Naive thymus-derived CD4-positive, alpha-beta T cell (primary cell): ENCODE measurements at regions not wholly inside any gene's neighbourhood (a gene's known extent, or its start where the extent isn't known, plus 50 kb on each side); places are given as distances from the start of the nearest gene placed in this dataset.
A peak's percentile ranks its signal among the peaks of the same experiment; 100 is the strongest.
"Not testable (repeated sequence)": the region's sequence is repeated elsewhere in the genome, so short reads cannot be mapped to it uniquely, and the experiment has no call there.

Source experiments
- ATAC-seq: fragments of 150-1000 bp; cut with Tn5 transposase; 2 replicates; pipeline ENCODE4 v1.10.0; 2021; ENCODE audit warnings: mild to moderate bottlenecking, moderate library complexity
- CTCF ChIA-PET: fragments of 350-600 bp; sonication (Branson Sonifier 250); formaldehyde crosslinking; loops from one replicate; lab custom pipeline; 2021; ENCODE audit warnings: antibody characterized with exemption; lab: Charles Lee
- POLR2A ChIA-PET: fragments of 350-600 bp; sonication (Branson Sonifier 250); formaldehyde crosslinking; loops from one replicate; lab custom pipeline; 2021; ENCODE audit warnings: antibody characterized with exemption, inconsistent platforms; lab: Charles Lee
- DNase-seq, 9 donors: peaks; one replicate each; pipeline versions ENCODE4 v3.0.0 to v3.0.0-alpha.2; 2020 to 2022; ENCODE audit warnings: mixed read lengths in 1 of 9
- H3K27ac ChIP-seq: one replicate; pipeline ENCODE4 v1.7.0; 2013; ENCODE audit warnings: mild to moderate bottlenecking, low read depth, low read length, moderate library complexity
- H3K27me3 ChIP-seq, 2 donors: one replicate each; pipeline ENCODE4 v1.7.0; 2013; ENCODE audit warnings: low read length in 2 of 2, mild to moderate bottlenecking in 2 of 2, moderate library complexity in 2 of 2; ENCODE audit not compliant: control insufficient read depth in 2 of 2, insufficient read depth in 2 of 2
- H3K36me3 ChIP-seq, 3 experiments: 1 replicate in 2 of 3; 2 replicates in 1 of 3; pipeline ENCODE4 v1.7.0; 2013; ENCODE audit warnings: low read length in 3 of 3, mild to moderate bottlenecking in 3 of 3, moderate library complexity in 1 of 3; ENCODE audit not compliant: insufficient read depth in 3 of 3, control insufficient read depth in 2 of 3
- H3K4me1 ChIP-seq, 2 donors: one replicate each; pipeline ENCODE4 v1.7.0; 2013; ENCODE audit warnings: low read length in 2 of 2, mild to moderate bottlenecking in 2 of 2, moderate library complexity in 1 of 2; ENCODE audit not compliant: control insufficient read depth in 2 of 2, insufficient read depth in 2 of 2
- H3K4me3 ChIP-seq: 2 replicates; pipeline ENCODE4 v1.7.0; 2013; ENCODE audit warnings: mild to moderate bottlenecking, low read length
- H3K9me3 ChIP-seq, 3 experiments: 1 replicate in 2 of 3; 2 replicates in 1 of 3; pipeline ENCODE4 v1.7.0; 2013; ENCODE audit warnings: low read length in 3 of 3; ENCODE audit not compliant: control insufficient read depth in 2 of 3
- H3K27ac Mint-ChIP-seq, 9 donors: one replicate each; pipeline ENCODE4 v1.8.0; 2020 to 2022; ENCODE audit warnings: mixed read lengths in 9 of 9, mild to moderate bottlenecking in 8 of 9, moderate library complexity in 5 of 9, inconsistent platforms in 2 of 9
- H3K27me3 Mint-ChIP-seq, 5 donors: one replicate each; pipeline ENCODE4 v1.8.0; 2021 to 2022; ENCODE audit warnings: mixed read lengths in 5 of 5, mild to moderate bottlenecking in 1 of 5
- H3K36me3 Mint-ChIP-seq, 5 donors: one replicate each; pipeline ENCODE4 v1.8.0; 2020 to 2022; ENCODE audit warnings: mixed read lengths in 5 of 5, mild to moderate bottlenecking in 3 of 5, inconsistent platforms in 1 of 5
- H3K4me1 Mint-ChIP-seq, 7 donors: one replicate each; pipeline ENCODE4 v1.8.0; 2020 to 2022; ENCODE audit warnings: mixed read lengths in 7 of 7, mild to moderate bottlenecking in 3 of 7, inconsistent platforms in 1 of 7
- H3K4me3 Mint-ChIP-seq, 10 donors: one replicate each; pipeline ENCODE4 v1.8.0; 2020 to 2022; ENCODE audit warnings: mild to moderate bottlenecking in 10 of 10, mixed read lengths in 10 of 10, moderate library complexity in 6 of 10, inconsistent platforms in 2 of 10
- H3K9me3 Mint-ChIP-seq, 11 donors: one replicate each; pipeline ENCODE4 v1.8.0; 2020 to 2022; ENCODE audit warnings: mixed read lengths in 11 of 11, mild to moderate bottlenecking in 4 of 11, inconsistent platforms in 1 of 11, moderate library complexity in 1 of 11
- intact Hi-C, 2 donors: fragments of 100-400 bp; cut with micrococcal nuclease; formaldehyde crosslinking; loops; one replicate each; pipeline ENCODE4 v1.15.1; 2023

DNA sequence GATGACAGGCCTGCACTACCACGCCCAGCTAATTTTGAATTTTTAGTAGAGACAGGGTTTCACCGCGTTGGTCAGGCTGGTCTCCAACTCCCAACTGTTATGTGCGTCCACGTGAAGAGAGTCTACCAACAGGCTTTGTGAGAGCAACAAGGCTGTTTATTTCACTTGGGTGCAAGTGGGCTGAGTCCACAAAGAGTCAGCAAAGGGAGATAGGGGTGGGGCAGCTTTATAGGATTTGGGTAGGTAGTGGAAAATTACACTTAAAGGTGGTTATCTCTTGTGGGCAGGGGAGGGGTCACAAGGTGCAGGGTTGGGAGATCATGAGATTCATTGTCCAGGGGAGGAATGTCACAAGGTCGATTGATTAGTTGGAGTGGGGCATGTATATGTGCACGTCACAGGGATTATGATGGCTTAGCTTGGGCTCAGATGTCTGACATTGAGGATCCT, 111.6 kb downstream of the GOSR1 start:
- Mint-ChIP-seq H3K9me3 (peaks cover 0 to 4% (median 0%) of the 10 kb centered on the region in 11 donors), H3K4me1 (peaks cover 0 to 6% (median 0%) of the 10 kb centered on the region in 7 donors), H3K36me3 (no peaks in the 10 kb centered on the region), H3K27me3 (peaks cover 0 to 8% (median 0%) of the 10 kb centered on the region in 5 donors), H3K4me3 (no peak overlapping the region), H3K27ac (peak overlapping the region in 2 of 9 donors; percentile 26 to 32)
- ChIA-PET CTCF (no interaction called here), POLR2A (no interaction called here)
- ATAC-seq (no peak), DNase-seq (no peak)
- intact Hi-C loops: no loop called here
- Histone ChIP-seq H3K9me3 (no peaks in the 10 kb centered on the region), H3K4me3 (no peak overlapping the region), H3K36me3 (no peaks in the 10 kb centered on the region), H3K27me3 (no peaks in the 10 kb centered on the region), H3K27ac (no peak overlapping the region), H3K4me1 (no peaks in the 10 kb centered on the region)

DNA sequence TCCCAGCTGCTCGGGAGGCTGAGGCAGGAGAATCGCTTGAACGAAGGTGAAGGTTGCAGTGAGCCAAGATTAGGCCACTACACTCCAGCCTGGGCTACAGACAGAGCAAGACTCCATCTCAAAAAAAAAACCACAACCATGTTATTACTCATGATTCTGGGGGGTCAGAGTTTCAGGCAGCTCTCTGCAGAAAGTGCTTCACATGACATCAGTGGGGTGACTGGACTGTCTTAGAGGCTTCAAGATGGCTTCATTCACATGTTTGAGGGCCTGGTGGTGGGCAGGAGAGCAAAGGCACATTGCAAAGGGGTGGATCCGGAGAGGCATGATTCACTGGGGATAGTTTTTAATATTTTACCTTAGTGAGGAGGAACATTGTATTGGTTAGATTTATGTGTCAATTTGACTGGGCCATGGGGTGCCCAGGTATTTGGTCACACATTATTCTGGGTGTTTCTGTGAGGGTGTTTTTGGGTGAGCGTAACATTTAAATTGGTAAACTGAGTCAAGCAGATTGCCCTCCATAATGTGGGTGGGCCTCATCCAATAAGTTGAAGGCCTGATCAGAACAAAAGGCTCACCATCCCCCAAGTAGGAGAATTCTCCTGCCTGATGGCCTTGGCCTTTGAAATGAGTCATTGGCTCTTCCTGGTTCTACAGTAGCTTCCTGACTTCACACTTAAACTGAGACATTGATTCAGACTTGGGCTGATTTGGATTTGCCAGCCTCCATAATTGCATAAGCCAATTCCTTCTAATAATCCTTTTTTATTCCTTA, 109.8 kb downstream of the GOSR1 start:
- CTCF ChIA-PET: no interaction called here

DNA sequence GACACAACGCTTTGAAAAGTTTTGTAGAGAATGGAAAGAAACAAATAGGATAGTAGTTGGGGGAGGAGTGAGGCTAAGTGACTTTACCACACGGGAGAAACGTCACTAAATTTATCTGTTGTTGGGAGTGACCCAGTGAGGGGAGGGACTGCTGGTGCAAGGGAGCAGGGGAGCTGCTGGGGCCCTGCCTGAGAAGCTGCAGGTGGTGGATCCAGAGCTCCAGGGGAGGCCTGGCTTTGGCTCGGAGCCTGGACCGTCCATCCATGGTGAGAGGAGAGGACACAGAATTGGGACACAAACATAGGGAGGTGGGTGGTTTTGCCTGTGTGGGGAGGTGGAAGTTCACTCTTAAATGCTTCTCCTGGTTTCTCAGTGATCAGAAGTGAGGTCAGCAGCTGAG, 107.6 kb downstream of the GOSR1 start:
- Histone ChIP-seq H3K4me3 (no peak overlapping the region), H3K27ac (no peak overlapping the region), H3K9me3 (no peaks in the 10 kb centered on the region), H3K4me1 (no peaks in the 10 kb centered on the region), H3K27me3 (no peaks in the 10 kb centered on the region), H3K36me3 (no peaks in the 10 kb centered on the region)
- no peak overlapping the region for H3K4me3 Mint-ChIP-seq
- peaks cover 0 to 6% (median under 1%) of the 10 kb centered on the region in 7 donors for H3K4me1 Mint-ChIP-seq
- peaks cover 0 to 8% (median 4%) of the 10 kb centered on the region in 5 donors for H3K27me3 Mint-ChIP-seq
- ATAC-seq: no peak
- intact Hi-C loops: no loop called here
- ChIA-PET POLR2A (no interaction called here), CTCF (no interaction called here)
- no peak overlapping the region for H3K27ac Mint-ChIP-seq
- H3K36me3 Mint-ChIP-seq: no peaks in the 10 kb centered on the region
- H3K9me3 Mint-ChIP-seq: peaks cover 0 to 4% (median 0%) of the 10 kb centered on the region in 11 donors
- DNase-seq: no peak

More for the DNA sequence above, 109.8 kb downstream of the GOSR1 start:
- Mint-ChIP-seq H3K4me1 (peaks cover 0 to 6% (median 0%) of the 10 kb centered on the region in 7 donors), H3K4me3 (no peak overlapping the region), H3K27me3 (peaks cover 0 to 8% (median 2%) of the 10 kb centered on the region in 5 donors), H3K9me3 (peaks cover 0 to 4% (median 0%) of the 10 kb centered on the region in 11 donors), H3K36me3 (no peaks in the 10 kb centered on the region), H3K27ac (no peak overlapping the region)
- POLR2A ChIA-PET: no interaction called here
- no peak overlapping the region for H3K4me3 ChIP-seq
- intact Hi-C loops: no loop called here
- no peaks in the 10 kb centered on the region for H3K4me1 ChIP-seq
- DNase-seq (no peak), ATAC-seq (no peak)
- no peaks in the 10 kb centered on the region for H3K9me3 ChIP-seq
- H3K36me3 ChIP-seq: no peaks in the 10 kb centered on the region
- H3K27me3 ChIP-seq: no peaks in the 10 kb centered on the region
- no peak overlapping the region for H3K27ac ChIP-seq

DNA sequence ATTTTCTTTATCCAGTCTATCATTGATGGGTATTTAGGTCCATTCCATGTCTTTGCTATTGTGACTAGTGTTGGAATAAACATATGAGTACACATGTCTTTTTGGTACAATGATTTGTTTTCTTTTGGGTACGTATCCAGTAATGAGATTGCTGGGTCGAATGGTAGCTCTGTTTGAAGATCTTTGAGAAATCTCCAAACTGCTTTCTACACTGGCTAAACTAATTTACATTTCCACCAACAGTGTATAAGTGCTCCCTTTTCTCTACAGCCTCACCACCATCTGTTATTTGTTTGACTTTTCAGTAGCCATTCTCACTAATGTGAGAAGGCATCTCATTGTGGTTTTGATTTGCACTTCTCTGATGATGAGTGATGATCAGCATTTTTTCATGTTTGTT, 103.7 kb downstream of the GOSR1 start:
- Histone ChIP-seq H3K27ac (no peak overlapping the region), H3K4me1 (no peaks in the 10 kb centered on the region), H3K36me3 (no peaks in the 10 kb centered on the region), H3K27me3 (no peaks in the 10 kb centered on the region), H3K9me3 (no peaks in the 10 kb centered on the region), H3K4me3 (no peak overlapping the region)
- no peaks in the 10 kb centered on the region for H3K9me3 Mint-ChIP-seq
- H3K36me3 Mint-ChIP-seq: no peaks in the 10 kb centered on the region
- CTCF ChIA-PET: no interaction called here
- POLR2A ChIA-PET: interaction anchor here (0.6 kb wide), 1 partner anchor 673 kb away, joined by 3 read pairs; no protein-coding TSS in a partner anchor
- peaks cover 0 to 13% (median 0%) of the 10 kb centered on the region in 7 donors for H3K4me1 Mint-ChIP-seq
- no peak overlapping the region for H3K27ac Mint-ChIP-seq
- peaks cover 0 to 8% (median 2%) of the 10 kb centered on the region in 5 donors for H3K27me3 Mint-ChIP-seq
- ATAC-seq (no peak), DNase-seq (no peak)
- H3K4me3 Mint-ChIP-seq: no peak overlapping the region
- intact Hi-C loops: no loop called here

DNA sequence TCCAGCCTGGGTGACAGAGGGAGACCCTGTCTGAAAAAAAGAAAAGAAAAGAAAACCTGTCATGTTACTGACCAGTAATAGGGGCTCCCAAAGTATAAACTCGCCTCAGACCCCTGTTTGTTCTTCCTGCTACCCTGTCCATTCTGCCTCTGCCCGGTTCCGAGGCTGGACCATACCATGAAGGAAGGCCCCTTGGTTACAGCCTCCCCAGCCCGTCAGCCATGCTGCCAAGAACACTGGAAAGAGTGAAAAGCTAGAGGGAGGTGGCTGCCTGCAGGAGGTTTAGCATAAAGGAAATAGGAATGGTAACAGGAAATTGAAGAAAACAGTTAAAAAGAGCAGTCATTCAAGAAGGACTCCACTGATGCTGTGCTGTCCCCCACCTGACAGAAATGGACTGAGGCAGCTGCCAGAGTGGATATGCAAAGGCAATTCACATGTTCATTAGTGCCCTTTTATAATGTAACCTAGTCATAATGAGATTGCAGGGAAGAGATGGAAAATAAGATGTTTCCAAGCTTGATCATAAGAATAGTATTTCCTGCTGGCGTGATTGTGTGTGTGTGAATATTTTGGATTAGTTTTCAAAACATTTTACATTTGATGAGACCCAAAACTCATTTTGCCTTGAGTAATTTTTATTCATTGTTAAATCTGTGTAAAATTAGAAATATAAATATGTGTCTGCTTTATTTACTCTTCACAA, 102.6 kb downstream of the GOSR1 start:
- Histone ChIP-seq H3K4me3 (no peak overlapping the region), H3K36me3 (no peaks in the 10 kb centered on the region), H3K4me1 (no peaks in the 10 kb centered on the region), H3K9me3 (no peaks in the 10 kb centered on the region), H3K27me3 (no peaks in the 10 kb centered on the region), H3K27ac (no peak overlapping the region)
- peak overlapping the region in 1 of 10 donors; percentile 27 for H3K4me3 Mint-ChIP-seq
- DNase-seq: no peak
- intact Hi-C loops: no loop called here
- peaks cover 0 to 5% (median 2%) of the 10 kb centered on the region in 5 donors for H3K27me3 Mint-ChIP-seq
- no peak for ATAC-seq
- no peaks in the 10 kb centered on the region for H3K9me3 Mint-ChIP-seq
- POLR2A ChIA-PET: no interaction called here
- peaks cover 0 to 11% (median 0%) of the 10 kb centered on the region in 7 donors for H3K4me1 Mint-ChIP-seq
- no peak overlapping the region for H3K27ac Mint-ChIP-seq
- H3K36me3 Mint-ChIP-seq: no peaks in the 10 kb centered on the region
- CTCF ChIA-PET: no interaction called here

DNA sequence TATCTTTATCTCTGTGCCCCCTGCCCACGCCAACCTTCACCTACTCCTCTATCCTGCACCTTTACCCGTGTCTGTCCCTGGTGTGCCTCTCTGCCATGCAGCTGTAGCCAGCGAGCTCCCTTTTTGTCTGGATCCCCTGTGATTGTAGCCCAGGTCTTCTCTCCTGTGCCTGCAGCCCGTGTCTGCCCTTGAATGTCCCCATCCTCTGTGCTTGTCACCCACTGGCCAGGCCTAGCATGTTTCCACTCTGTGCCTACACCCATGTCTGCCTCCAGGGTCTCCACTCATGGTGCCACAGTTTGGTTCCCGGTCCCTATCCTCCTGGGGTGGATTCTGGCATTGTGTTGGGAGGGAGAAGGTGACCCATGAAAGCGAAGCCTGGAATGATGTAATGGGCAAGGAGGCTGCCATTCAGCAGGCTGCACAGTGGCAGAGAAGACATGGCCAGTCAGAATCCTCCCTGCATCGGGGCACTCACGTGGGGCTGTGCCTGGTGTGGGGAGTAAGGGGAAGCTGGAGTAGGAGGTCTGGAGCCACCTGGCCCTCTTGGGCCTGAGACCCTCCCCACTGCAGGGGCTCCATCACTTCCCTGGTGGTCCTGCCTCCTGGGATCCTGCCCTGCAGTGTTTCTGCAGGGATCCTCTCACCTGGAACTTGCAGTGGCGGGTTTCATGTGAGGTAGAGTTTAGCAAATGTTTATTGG, 101.0 kb downstream of the GOSR1 start:
- ATAC-seq, H3K27ac ChIP-seq, H3K36me3 ChIP-seq, H3K27me3 ChIP-seq, H3K9me3 Mint-ChIP-seq, H3K27me3 Mint-ChIP-seq, POLR2A ChIA-PET, H3K27ac Mint-ChIP-seq, H3K4me1 ChIP-seq, H3K36me3 Mint-ChIP-seq, H3K9me3 ChIP-seq, intact Hi-C loops, H3K4me3 ChIP-seq, CTCF ChIA-PET, H3K4me1 Mint-ChIP-seq, DNase-seq: not testable (repeated sequence)
- H3K4me3 Mint-ChIP-seq: peak overlapping the region in 4 of 10 donors; percentile 4 to 84 (median 52)
